ENCODE measurements at regions not wholly inside any gene's neighbourhood (a gene's known extent, or its start where the extent isn't known, plus 50 kb on each side); places are given as distances from the start of the nearest gene placed in this dataset.

DNA sequence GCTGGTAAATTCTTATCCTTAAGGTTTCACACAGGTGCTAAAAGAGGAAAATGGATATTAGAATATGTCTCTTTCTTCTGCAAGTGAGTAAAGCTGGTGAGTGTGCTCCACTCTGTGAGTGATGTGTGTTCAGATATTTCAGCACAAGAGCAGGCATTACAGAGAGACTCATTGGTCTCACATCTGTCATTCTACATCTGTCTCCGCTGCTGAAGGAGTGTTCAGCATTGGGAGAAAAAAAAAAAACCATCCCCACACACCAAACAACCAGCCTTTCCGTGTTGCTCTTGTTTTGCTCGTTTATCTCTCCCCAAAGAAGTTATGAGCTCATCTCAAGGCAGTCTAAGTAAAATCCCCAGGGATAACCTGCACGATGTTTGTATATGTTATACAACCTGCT is 283.9 kb upstream of the SPHKAP start:
- TF ChIP-seq POLR2A (IDR thresholded peaks at IDR 0.05): no peak
- TF ChIP-seq, protein P1, sequence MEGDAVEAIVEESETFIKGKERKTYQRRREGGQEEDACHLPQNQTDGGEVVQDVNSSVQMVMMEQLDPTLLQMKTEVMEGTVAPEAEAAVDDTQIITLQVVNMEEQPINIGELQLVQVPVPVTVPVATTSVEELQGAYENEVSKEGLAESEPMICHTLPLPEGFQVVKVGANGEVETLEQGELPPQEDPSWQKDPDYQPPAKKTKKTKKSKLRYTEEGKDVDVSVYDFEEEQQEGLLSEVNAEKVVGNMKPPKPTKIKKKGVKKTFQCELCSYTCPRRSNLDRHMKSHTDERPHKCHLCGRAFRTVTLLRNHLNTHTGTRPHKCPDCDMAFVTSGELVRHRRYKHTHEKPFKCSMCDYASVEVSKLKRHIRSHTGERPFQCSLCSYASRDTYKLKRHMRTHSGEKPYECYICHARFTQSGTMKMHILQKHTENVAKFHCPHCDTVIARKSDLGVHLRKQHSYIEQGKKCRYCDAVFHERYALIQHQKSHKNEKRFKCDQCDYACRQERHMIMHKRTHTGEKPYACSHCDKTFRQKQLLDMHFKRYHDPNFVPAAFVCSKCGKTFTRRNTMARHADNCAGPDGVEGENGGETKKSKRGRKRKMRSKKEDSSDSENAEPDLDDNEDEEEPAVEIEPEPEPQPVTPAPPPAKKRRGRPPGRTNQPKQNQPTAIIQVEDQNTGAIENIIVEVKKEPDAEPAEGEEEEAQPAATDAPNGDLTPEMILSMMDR (IDR thresholded peaks at IDR 0.05): no peak
- intact Hi-C loops (cut with DNase I): no loop called here
- Histone ChIP-seq H3K27ac (no peak overlapping the region), H3K27me3 (no peaks in the 10 kb centered on the region), H3K4me3 (no peak overlapping the region), H3K4me1 (no peaks in the 10 kb centered on the region), H3K36me3 (no peaks in the 10 kb centered on the region), H3K9me3 (no peaks in the 10 kb centered on the region)
- ATAC-seq (no peak), DNase-seq (no peak)
- WGBS (ENCODE audit: insufficient coverage, low coverage, low lambda C conversion rate, missing lambda C conversion rate): 39% methylated on average over 4 of the region's 4 CpGs

DNA sequence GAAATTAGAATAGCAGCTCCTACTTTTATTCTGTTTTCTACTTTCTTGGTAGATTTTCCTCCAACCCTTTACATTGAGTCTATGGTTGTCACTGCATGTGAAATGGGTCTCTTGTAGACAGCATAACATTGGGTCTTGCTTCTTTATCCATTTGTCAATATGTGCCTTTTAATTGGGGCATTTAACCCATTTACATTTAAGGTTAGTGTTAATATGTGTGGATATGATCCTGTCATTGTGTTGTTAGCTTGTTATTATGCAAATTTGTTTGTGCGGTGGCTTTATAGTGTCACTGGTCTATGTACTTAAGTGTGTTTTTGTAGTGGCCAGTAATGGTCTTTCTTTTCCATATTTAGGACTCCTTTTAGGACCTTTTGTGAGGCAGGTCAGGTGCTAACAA is 276.9 kb upstream of the SPHKAP start:
- Histone ChIP-seq H3K4me3 (no peak overlapping the region), H3K27ac (no peak overlapping the region), H3K4me1 (no peaks in the 10 kb centered on the region), H3K9me3 (peaks cover 0 to 12% (median 0%) of the 10 kb centered on the region in 4 donors), H3K27me3 (no peaks in the 10 kb centered on the region), H3K36me3 (no peaks in the 10 kb centered on the region)
- no peak for TF ChIP-seq POLR2A (IDR thresholded peaks at IDR 0.05)
- TF ChIP-seq, protein P1 (IDR thresholded peaks at IDR 0.05): no peak
- 83% methylated on average over 1 of the region's 1 CpG for WGBS (ENCODE audit: insufficient coverage, low coverage, low lambda C conversion rate, missing lambda C conversion rate)
- intact Hi-C loops (cut with DNase I): no loop called here
- DNase-seq: no peak
- no peak for ATAC-seq

DNA sequence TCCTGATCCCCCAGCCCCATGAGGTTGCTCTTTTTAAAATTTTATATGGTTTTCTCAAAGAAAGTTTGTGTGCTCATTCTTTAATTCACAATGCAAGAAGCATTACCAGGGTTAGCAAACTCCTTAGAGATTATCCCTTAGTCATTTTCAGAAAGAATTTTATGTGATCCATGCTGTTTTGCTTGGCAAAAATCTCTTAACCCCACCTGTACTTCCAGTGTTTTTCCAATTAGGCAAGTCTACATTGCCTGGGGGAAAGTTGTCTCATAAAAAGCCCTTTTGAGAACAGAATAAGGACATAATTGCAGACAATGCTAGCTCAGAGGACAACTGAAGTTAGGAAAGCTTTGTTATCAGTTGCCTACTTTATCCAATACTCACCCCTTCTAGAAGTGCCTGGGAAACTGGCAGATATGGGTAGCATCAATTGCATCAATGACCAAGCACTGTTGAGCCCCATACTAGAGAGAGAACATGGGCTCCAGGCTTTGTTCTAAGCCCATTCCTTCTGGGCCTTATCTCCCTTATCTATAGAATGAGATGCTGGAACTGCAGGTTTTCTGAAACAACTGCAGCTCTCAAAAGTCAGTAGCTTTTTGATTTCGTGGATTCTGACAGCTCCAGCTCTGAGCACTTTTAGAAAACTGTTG is 265.9 kb upstream of the SPHKAP start:
- no peak for DNase-seq
- Histone ChIP-seq H3K27ac (no peak overlapping the region), H3K4me3 (no peak overlapping the region), H3K36me3 (no peaks in the 10 kb centered on the region), H3K9me3 (no peaks in the 10 kb centered on the region), H3K27me3 (no peaks in the 10 kb centered on the region), H3K4me1 (no peaks in the 10 kb centered on the region)
- intact Hi-C loops (cut with DNase I): no loop called here
- TF ChIP-seq POLR2A (IDR thresholded peaks at IDR 0.05): no peak
- TF ChIP-seq, protein P1 (IDR thresholded peaks at IDR 0.05): no peak
- ATAC-seq: no peak
- WGBS (ENCODE audit: insufficient coverage, low coverage, low lambda C conversion rate, missing lambda C conversion rate): 11% methylated on average over 1 of the region's 1 CpG

DNA sequence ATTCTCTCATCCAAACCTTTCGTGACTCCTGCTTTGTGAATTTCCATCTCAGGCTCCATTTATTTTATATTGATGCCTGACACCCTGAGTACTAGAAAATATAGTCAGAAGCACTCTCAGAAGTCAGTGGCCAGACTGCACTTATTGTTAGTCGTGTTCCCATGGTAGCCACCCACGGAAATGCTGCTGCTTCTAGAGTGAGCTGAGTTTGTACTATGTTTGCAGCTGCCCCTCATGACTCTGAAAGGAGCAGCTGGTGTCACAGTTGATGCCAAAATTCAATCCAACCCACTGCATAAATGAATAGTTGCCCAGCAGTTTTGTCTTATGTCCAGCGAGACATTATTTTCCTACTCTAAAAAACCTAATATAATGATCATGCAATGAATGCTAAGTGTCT is 265.2 kb upstream of the SPHKAP start:
- WGBS (ENCODE audit: insufficient coverage, low coverage, low lambda C conversion rate, missing lambda C conversion rate): 21% methylated on average over 3 of the region's 4 CpGs
- Histone ChIP-seq H3K4me1 (no peaks in the 10 kb centered on the region), H3K27me3 (no peaks in the 10 kb centered on the region), H3K9me3 (no peaks in the 10 kb centered on the region), H3K27ac (no peak overlapping the region), H3K4me3 (no peak overlapping the region), H3K36me3 (no peaks in the 10 kb centered on the region)
- no peak for ATAC-seq
- no peak for TF ChIP-seq POLR2A (IDR thresholded peaks at IDR 0.05)
- TF ChIP-seq, protein P1 (IDR thresholded peaks at IDR 0.05): no peak
- DNase-seq: no peak
- intact Hi-C loops (cut with DNase I): no loop called here

DNA sequence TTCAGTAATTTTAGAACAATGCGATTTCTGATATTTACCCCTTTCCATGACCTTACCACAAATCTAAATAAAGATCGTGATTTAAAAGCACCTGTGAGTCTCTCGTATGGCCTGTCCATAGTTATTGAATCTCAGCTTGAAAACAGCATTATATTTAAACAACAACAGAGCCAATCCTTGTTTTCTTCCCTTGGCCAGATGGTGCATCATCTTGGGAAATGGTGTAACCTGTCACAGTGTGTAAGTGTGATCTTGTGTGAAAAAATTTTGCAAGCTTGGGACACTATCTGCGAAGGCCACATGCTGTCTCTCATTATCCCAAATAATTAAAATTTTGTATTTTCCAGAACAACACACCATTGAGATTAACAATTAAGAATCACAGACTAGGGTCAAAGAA is 262.7 kb upstream of the SPHKAP start:
- no peaks in the 10 kb centered on the region for H3K4me1 ChIP-seq
- no peak overlapping the region for H3K4me3 ChIP-seq
- no peak for TF ChIP-seq POLR2A (IDR thresholded peaks at IDR 0.05)
- TF ChIP-seq, protein P1 (IDR thresholded peaks at IDR 0.05): no peak
- no peaks in the 10 kb centered on the region for H3K27me3 ChIP-seq
- no peak for ATAC-seq
- WGBS (ENCODE audit: insufficient coverage, low coverage, low lambda C conversion rate, missing lambda C conversion rate): 49% methylated on average over 4 of the region's 4 CpGs
- intact Hi-C loops (cut with DNase I): no loop called here
- DNase-seq: no peak
- H3K36me3 ChIP-seq: no peaks in the 10 kb centered on the region
- no peak overlapping the region for H3K27ac ChIP-seq
- H3K9me3 ChIP-seq: no peaks in the 10 kb centered on the region

Data from right lobe of liver (tissue), 6 donors.